DMS53 (cell line): ENCODE measurements at regions not wholly inside any gene's neighbourhood (a gene's known extent, or its start where the extent isn't known, plus 50 kb on each side); places are given as distances from the start of the nearest gene placed in this dataset.
"Not testable (repeated sequence)": the region's sequence is repeated elsewhere in the genome, so short reads cannot be mapped to it uniquely, and the experiment has no call there.

Experiments used
- DNase-seq: peaks from one replicate; lab custom pipeline; 2025; lab: John Stamatoyannopoulos, UW

- peak; percentile 29 for DNase-seq
Observed at GRCh38 chr1:239112101-239112935, 274.1 kb upstream of the CHRM3 start.

- no peak for DNase-seq
Observed at GRCh38 chr1:239107676-239108075, 278.7 kb upstream of the CHRM3 start.

GRCh38 chr1:239106689-239107088 is 279.7 kb upstream of the CHRM3 start:
- not testable (repeated sequence) for DNase-seq

GRCh38 chr1:239098400-239099037 is 287.8 kb upstream of the CHRM3 start:
- no peak for DNase-seq

- no peak for DNase-seq
Observed at GRCh38 chr1:239091537-239091936, 294.8 kb upstream of the CHRM3 start.

- no peak for DNase-seq
Observed at GRCh38 chr1:239084459-239085080, 301.8 kb upstream of the CHRM3 start.

- DNase-seq, result not testable (repeated sequence)
Observed at GRCh38 chr1:239081947-239082346, 304.4 kb upstream of the CHRM3 start.

- DNase-seq, result no peak
Observed at GRCh38 chr1:239067480-239067879, 318.9 kb upstream of the CHRM3 start.

GRCh38 chr1:239067058-239067457 is 319.3 kb upstream of the CHRM3 start:
- DNase-seq, result no peak

GRCh38 chr1:239061770-239062169 is 324.6 kb upstream of the CHRM3 start:
- no peak for DNase-seq

GRCh38 chr1:239058190-239058589 is 328.2 kb upstream of the CHRM3 start:
- peak; percentile 5 for DNase-seq

- no peak for DNase-seq
Observed at GRCh38 chr1:239056940-239057339, 329.4 kb upstream of the CHRM3 start.

GRCh38 chr1:239053279-239053678 is 333.1 kb upstream of the CHRM3 start:
- no peak for DNase-seq

- no peak for DNase-seq
Observed at GRCh38 chr1:239049571-239049970, 336.8 kb upstream of the CHRM3 start.

- no peak for DNase-seq
Observed at GRCh38 chr1:239044829-239045228, 341.5 kb upstream of the CHRM3 start.

- no peak for DNase-seq
Observed at GRCh38 chr1:239040523-239040922, 345.8 kb upstream of the CHRM3 start.

GRCh38 chr1:239031310-239031709 is 355.1 kb upstream of the CHRM3 start:
- no peak for DNase-seq

- no peak for DNase-seq
Observed at GRCh38 chr1:239025997-239026694, 360.2 kb upstream of the CHRM3 start.

- no peak for DNase-seq
Observed at GRCh38 chr1:239025223-239025622, 361.1 kb upstream of the CHRM3 start.

GRCh38 chr1:239023732-239024360 is 362.5 kb upstream of the CHRM3 start:
- no peak for DNase-seq

- no peak for DNase-seq
Observed at GRCh38 chr1:239016337-239016736, 370.0 kb upstream of the CHRM3 start.

- no peak for DNase-seq
Observed at GRCh38 chr1:239011382-239011781, 375.0 kb upstream of the CHRM3 start.
